NCI-H146 treated with DMSO at 0.1 percent for 48 hours (cell line): ENCODE measurements at regions not wholly inside any gene's neighbourhood (a gene's known extent, or its start where the extent isn't known, plus 50 kb on each side); places are given as distances from the start of the nearest gene placed in this dataset.
"Not testable (repeated sequence)": the region's sequence is repeated elsewhere in the genome, so short reads cannot be mapped to it uniquely, and the experiment has no call there.

Experiments used
- DNase-seq: peaks from one replicate; lab custom pipeline; 2025; ENCODE audit not compliant: unreplicated experiment; lab: John Stamatoyannopoulos, UW

GRCh38 chr14:84080944-84081343 is 1449.0 kb upstream of the FLRT2 start:
- no peak for DNase-seq

GRCh38 chr14:84084056-84084630 is 1445.8 kb upstream of the FLRT2 start:
- no peak for DNase-seq

- DNase-seq: no peak
Measured at GRCh38 chr14:84085493-84085892, 1444.5 kb upstream of the FLRT2 start.

GRCh38 chr14:84086714-84087113 is 1443.2 kb upstream of the FLRT2 start:
- DNase-seq: no peak

- DNase-seq: no peak
Measured at GRCh38 chr14:84087986-84088531, 1441.9 kb upstream of the FLRT2 start.

- DNase-seq: no peak
Measured at GRCh38 chr14:84090837-84091236, 1439.1 kb upstream of the FLRT2 start.

- DNase-seq: no peak
Measured at GRCh38 chr14:84095681-84096080, 1434.3 kb upstream of the FLRT2 start.

- no peak for DNase-seq
Measured at GRCh38 chr14:84098261-84098660, 1431.7 kb upstream of the FLRT2 start.

GRCh38 chr14:84099560-84099959 is 1430.4 kb upstream of the FLRT2 start:
- DNase-seq: not testable (repeated sequence)

GRCh38 chr14:84107835-84108343 is 1422.1 kb upstream of the FLRT2 start:
- no peak for DNase-seq

- DNase-seq: no peak
Measured at GRCh38 chr14:84108746-84109457, 1421.0 kb upstream of the FLRT2 start.

GRCh38 chr14:84112589-84112988 is 1417.4 kb upstream of the FLRT2 start:
- DNase-seq: no peak

- no peak for DNase-seq
Measured at GRCh38 chr14:84125676-84126075, 1404.3 kb upstream of the FLRT2 start.

GRCh38 chr14:84127495-84127894 is 1402.4 kb upstream of the FLRT2 start:
- DNase-seq: no peak

GRCh38 chr14:84128050-84128449 is 1401.9 kb upstream of the FLRT2 start:
- DNase-seq: no peak

- no peak for DNase-seq
Measured at GRCh38 chr14:84129007-84129406, 1400.9 kb upstream of the FLRT2 start.

GRCh38 chr14:84129941-84130340 is 1400.0 kb upstream of the FLRT2 start:
- no peak for DNase-seq

- no peak for DNase-seq
Measured at GRCh38 chr14:84131924-84132323, 1398.0 kb upstream of the FLRT2 start.

- DNase-seq: no peak
Measured at GRCh38 chr14:84144166-84144565, 1385.8 kb upstream of the FLRT2 start.

GRCh38 chr14:84152452-84152851 is 1377.5 kb upstream of the FLRT2 start:
- no peak for DNase-seq

GRCh38 chr14:84162633-84163032 is 1367.3 kb upstream of the FLRT2 start:
- no peak for DNase-seq

- DNase-seq: no peak
Measured at GRCh38 chr14:84167026-84167425, 1362.9 kb upstream of the FLRT2 start.
